ENCODE measurements at regions not wholly inside any gene's neighbourhood (a gene's known extent, or its start where the extent isn't known, plus 50 kb on each side); places are given as distances from the start of the nearest gene placed in this dataset.

DNA sequence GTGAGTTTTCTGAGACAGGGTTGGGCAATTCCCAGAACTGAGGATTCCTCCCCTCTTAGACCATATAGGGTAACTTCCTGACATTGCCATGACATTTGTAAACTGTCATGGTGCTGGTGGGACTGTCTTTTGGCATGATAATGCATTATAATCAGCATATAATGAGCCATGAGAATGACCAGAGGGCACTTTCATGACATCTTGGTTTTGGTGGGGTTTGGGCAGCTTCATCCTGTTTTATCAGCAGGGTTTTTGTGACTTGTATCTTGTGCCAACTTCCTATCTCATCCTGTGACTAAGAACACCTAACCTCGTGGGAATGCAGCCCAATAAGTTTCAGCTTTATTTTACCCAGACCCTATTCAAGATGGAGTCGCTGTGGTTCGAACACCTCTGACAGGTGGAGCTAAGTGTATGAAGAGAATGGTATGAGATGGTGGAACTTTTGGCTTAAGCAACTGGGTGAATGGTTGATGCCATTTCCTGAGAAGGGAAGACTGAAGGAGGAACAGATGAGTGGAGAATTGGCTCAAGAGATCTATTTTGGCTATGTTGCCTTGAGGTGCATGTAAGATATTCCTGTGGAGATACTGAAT is 217.3 kb downstream of the RAB11FIP4 start:
- no peak for TF ChIP-seq FOXA2 (IDR thresholded peaks at IDR 0.05)
- TF ChIP-seq, protein P1, sequence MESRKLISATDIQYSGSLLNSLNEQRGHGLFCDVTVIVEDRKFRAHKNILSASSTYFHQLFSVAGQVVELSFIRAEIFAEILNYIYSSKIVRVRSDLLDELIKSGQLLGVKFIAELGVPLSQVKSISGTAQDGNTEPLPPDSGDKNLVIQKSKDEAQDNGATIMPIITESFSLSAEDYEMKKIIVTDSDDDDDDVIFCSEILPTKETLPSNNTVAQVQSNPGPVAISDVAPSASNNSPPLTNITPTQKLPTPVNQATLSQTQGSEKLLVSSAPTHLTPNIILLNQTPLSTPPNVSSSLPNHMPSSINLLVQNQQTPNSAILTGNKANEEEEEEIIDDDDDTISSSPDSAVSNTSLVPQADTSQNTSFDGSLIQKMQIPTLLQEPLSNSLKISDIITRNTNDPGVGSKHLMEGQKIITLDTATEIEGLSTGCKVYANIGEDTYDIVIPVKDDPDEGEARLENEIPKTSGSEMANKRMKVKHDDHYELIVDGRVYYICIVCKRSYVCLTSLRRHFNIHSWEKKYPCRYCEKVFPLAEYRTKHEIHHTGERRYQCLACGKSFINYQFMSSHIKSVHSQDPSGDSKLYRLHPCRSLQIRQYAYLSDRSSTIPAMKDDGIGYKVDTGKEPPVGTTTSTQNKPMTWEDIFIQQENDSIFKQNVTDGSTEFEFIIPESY (IDR thresholded peaks at IDR 0.05): no peak
- TF ChIP-seq FOXA1 (IDR thresholded peaks at IDR 0.05): no peak
- no peak for TF ChIP-seq YY1 (IDR thresholded peaks at IDR 0.05)
- no peak for TF ChIP-seq JUND (IDR thresholded peaks at IDR 0.05)
- TF ChIP-seq EGR1 (IDR thresholded peaks at IDR 0.05; ENCODE audit: low read depth in 2 of 2): no peak
- TF ChIP-seq RAD21 (IDR thresholded peaks at IDR 0.05): no peak
- TF ChIP-seq HNF4G (IDR thresholded peaks at IDR 0.05): no peak
- no peak for TF ChIP-seq RXRA (IDR thresholded peaks at IDR 0.05)
- TF ChIP-seq, protein P2, sequence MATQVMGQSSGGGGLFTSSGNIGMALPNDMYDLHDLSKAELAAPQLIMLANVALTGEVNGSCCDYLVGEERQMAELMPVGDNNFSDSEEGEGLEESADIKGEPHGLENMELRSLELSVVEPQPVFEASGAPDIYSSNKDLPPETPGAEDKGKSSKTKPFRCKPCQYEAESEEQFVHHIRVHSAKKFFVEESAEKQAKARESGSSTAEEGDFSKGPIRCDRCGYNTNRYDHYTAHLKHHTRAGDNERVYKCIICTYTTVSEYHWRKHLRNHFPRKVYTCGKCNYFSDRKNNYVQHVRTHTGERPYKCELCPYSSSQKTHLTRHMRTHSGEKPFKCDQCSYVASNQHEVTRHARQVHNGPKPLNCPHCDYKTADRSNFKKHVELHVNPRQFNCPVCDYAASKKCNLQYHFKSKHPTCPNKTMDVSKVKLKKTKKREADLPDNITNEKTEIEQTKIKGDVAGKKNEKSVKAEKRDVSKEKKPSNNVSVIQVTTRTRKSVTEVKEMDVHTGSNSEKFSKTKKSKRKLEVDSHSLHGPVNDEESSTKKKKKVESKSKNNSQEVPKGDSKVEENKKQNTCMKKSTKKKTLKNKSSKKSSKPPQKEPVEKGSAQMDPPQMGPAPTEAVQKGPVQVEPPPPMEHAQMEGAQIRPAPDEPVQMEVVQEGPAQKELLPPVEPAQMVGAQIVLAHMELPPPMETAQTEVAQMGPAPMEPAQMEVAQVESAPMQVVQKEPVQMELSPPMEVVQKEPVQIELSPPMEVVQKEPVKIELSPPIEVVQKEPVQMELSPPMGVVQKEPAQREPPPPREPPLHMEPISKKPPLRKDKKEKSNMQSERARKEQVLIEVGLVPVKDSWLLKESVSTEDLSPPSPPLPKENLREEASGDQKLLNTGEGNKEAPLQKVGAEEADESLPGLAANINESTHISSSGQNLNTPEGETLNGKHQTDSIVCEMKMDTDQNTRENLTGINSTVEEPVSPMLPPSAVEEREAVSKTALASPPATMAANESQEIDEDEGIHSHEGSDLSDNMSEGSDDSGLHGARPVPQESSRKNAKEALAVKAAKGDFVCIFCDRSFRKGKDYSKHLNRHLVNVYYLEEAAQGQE (IDR thresholded peaks at IDR 0.05): no peak
- no peak for TF ChIP-seq NR2F2 (IDR thresholded peaks at IDR 0.05)
- TF ChIP-seq SP1 (IDR thresholded peaks at IDR 0.05): no peak
- TF ChIP-seq HNF4A (conservative IDR thresholded peaks at IDR 0.05): no peak
- TF ChIP-seq GABPA (IDR thresholded peaks at IDR 0.05 in 1 of 2, conservative IDR thresholded peaks at IDR 0.05 in 1 of 2): no peak
- TF ChIP-seq, protein P3, sequence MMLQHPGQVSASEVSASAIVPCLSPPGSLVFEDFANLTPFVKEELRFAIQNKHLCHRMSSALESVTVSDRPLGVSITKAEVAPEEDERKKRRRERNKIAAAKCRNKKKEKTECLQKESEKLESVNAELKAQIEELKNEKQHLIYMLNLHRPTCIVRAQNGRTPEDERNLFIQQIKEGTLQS (IDR thresholded peaks at IDR 0.05): no peak
- no peak for DNase-seq (ENCODE audit: low spot score)
- 86% methylated on average over 3 of the region's 3 CpGs for WGBS
- H3K9me3 ChIP-seq (ENCODE audit: control insufficient read depth in 4 of 4, low read length in 3 of 4): no peaks in the 10 kb centered on the region
- no peaks in the 10 kb centered on the region for H3K4me1 ChIP-seq (ENCODE audit: control insufficient read depth in 4 of 4, insufficient read depth in 4 of 4, low read length in 3 of 4)
- no peaks in the 10 kb centered on the region for H3K27me3 ChIP-seq (ENCODE audit: control insufficient read depth in 4 of 4, insufficient read depth in 4 of 4, low read length in 3 of 4)
- no peak overlapping the region for H3K9ac ChIP-seq (ENCODE audit: low read depth in 1 of 2, low read length in 2 of 2)
- H3K4me3 ChIP-seq (ENCODE audit: low read depth in 1 of 3, low read length in 3 of 3): no peak overlapping the region
- H3K36me3 ChIP-seq (ENCODE audit: control insufficient read depth in 4 of 4, insufficient read depth in 3 of 4, low read depth in 1 of 4, low read length in 3 of 4): no peaks in the 10 kb centered on the region
- H3K27ac ChIP-seq (ENCODE audit: low read depth in 1 of 2, low read length in 2 of 2): no peak overlapping the region

DNA sequence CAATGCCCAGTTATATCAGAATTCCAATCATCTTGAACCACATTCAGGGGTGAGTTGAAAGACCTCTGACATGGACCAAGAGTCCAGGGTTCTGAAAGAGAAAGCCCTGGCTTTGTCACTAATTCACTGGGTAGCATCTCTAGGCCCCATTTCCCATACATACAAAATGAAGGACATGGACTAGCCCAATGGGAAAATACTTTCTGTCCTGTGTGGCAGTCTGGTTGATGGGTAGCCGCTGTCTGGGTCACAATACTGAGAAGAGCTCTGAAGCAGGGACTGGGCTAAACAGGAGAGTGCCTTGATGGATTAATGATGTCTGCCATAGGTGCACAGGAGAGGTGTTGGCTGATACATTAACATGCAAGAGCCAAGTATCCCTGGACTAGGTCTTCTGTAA is 214.3 kb downstream of the RAB11FIP4 start:
- Histone ChIP-seq H3K36me3 (ENCODE audit: control insufficient read depth in 4 of 4, insufficient read depth in 3 of 4, low read depth in 1 of 4, low read length in 3 of 4) (no peaks in the 10 kb centered on the region), H3K27ac (ENCODE audit: low read depth in 1 of 2, low read length in 2 of 2) (no peak overlapping the region), H3K4me3 (ENCODE audit: low read depth in 1 of 3, low read length in 3 of 3) (no peak overlapping the region), H3K9ac (ENCODE audit: low read depth in 1 of 2, low read length in 2 of 2) (no peak overlapping the region), H3K9me3 (ENCODE audit: control insufficient read depth in 4 of 4, low read length in 3 of 4) (no peaks in the 10 kb centered on the region), H3K4me1 (ENCODE audit: control insufficient read depth in 4 of 4, insufficient read depth in 4 of 4, low read length in 3 of 4) (no peaks in the 10 kb centered on the region), H3K27me3 (ENCODE audit: control insufficient read depth in 4 of 4, insufficient read depth in 4 of 4, low read length in 3 of 4) (no peaks in the 10 kb centered on the region)
- no peak for DNase-seq (ENCODE audit: low spot score)
- WGBS: 100% methylated on average over 1 of the region's 1 CpG
- TF ChIP-seq JUND (IDR thresholded peaks at IDR 0.05) (no peak), HNF4G (IDR thresholded peaks at IDR 0.05) (no peak), FOXA2 (IDR thresholded peaks at IDR 0.05) (no peak)

All from liver (tissue), 7 donors.